T1000 (cell line): ENCODE measurements at regions not wholly inside any gene's neighbourhood (a gene's known extent, or its start where the extent isn't known, plus 50 kb on each side); places are given as distances from the start of the nearest gene placed in this dataset.

Experiments
- DNase-seq: peaks from one replicate; lab custom pipeline; 2025; ENCODE audit warnings: mixed read lengths; lab: John Stamatoyannopoulos, UW

DNA sequence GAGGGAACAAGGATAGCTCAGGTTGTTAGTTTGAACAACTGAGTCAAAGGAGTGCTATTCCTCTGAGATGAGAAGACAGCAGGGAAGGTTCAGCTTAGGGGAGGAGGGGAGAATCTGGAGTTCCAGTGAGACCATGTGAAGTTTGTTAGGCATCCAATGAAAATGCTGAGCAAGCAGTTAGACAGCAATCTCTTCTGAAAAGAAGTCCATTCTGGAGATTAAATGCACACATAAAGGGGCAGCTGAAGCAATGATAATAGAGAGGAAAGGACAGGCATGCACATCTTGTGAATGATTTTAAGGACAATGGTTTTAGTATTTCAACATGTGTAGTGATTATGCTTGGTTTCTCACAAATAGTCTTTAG lies 89.7 kb upstream of the GHITM start:
- no peak for DNase-seq

DNA sequence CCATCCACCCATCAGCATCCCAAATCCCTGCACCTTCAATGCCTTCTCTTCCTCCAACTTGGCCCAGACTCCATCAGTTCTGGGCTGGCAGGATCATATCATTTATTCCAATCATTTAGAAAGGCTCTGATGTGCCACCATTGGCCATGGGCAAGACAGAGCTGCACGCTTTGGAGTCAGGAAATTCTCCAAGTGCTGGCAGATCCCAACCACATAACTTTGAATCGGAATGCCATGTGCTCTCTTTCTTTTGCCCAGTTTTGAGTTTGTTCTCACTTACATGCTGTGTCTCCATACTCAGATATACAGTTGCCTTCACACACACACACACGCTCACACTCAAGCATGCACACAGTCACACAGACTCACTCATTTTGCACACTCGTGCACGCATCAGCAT lies 85.7 kb upstream of the GHITM start:
- DNase-seq, result no peak

DNA sequence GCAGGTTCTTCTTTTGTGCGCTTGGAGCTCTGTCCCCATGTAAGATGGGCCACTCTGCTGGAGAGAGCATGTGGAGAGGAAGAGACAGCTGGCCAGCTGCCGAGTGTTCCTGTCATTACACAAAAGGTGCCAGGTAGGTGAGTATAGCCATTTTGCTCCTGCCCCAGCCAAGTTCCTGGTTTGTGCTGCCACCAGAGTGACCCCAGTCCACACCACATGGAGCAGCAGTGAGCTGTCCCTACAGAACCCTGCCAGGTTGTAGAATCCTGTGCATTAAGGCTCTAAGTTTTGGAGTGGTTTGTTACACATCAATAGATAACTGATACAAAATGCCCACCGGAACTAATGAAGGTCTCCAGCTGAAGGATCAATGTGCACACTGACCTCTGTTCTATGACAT lies 84.6 kb upstream of the GHITM start:
- DNase-seq, result no peak

GRCh38 chr10:84059526-84059925 lies 79.8 kb upstream of the GHITM start:
- no peak for DNase-seq

DNA sequence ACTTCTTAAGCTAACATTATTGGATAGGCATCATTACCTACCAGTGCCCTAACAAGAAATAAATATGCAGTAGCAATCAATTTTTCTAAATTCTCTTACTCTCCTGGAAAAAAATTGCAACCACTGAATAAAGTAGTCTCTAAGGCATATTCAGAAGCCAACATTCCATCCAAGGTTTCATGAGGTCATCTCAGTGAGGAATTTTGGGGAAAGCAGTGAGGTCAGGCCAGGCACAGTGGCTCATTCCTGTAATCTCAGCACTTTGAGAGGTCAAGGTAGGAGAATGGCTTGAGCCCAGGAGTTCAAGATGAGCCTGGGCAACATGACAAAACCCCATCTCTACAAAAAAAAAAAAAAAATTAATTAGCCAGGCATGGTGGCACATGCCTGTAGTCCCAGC lies 75.9 kb upstream of the GHITM start:
- no peak for DNase-seq

- DNase-seq, result no peak
These were observed 73.3 kb upstream of the GHITM start for GRCh38 chr10:84065804-84066601.

GRCh38 chr10:84074521-84074920 lies 64.8 kb upstream of the GHITM start:
- no peak for DNase-seq

DNA sequence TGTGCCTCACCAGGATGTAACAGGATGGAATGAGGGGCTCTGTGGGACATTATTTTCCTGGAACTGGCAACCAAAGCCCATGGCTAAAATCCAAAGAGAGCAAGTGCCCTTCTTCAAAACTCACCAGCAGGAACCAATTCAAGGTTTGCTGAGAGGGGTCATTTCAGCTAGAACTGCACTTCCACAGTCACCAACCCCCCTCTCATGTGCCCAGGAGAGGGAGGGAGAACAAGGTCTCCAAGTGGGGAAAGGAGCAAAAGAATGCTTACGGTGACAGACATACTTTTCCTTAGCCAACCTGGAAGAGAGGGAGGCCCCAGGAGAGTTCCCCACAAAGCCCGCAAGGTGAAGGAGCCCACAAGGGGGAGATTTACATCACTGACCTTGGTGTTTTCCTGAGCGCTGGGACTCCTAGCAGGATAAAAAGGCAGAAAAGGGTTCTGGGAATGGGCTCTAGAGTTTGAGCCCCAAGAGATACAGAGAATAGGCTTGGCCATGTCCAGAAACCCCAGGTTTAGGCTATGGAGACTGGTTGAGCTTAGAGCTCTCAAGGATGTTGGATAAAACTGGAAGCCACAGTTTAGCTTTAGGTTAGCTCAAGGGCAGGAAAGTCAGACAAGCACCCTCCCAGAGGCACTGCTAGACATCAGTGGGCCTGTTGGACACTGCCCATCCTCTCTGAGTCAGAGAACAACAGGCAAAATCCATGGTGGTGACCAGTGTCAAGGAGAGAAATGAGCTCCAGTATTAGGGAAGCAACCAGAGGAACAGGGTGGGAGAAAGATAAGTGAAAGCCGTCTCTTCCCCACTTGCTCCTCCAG lies 63.9 kb upstream of the GHITM start:
- DNase-seq, result no peak

DNA sequence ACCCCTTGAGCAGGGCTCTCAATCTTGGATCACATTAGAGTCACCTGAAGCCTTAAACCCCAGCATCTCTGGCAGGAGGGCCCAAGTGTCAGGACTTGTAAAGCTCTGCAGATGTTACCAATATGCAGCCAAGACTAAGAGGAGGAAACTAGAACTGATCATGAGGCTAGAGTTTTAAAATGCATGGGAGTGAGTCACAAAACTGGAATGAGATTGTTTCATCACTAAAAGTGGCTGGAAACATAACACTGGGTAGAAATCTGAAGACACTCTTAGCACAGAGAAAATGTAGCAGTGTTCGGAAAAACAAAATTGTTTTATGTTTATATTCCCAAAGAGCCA lies 63.3 kb upstream of the GHITM start:
- DNase-seq, result no peak

GRCh38 chr10:84076540-84077195 lies 62.6 kb upstream of the GHITM start:
- DNase-seq, result no peak

DNA sequence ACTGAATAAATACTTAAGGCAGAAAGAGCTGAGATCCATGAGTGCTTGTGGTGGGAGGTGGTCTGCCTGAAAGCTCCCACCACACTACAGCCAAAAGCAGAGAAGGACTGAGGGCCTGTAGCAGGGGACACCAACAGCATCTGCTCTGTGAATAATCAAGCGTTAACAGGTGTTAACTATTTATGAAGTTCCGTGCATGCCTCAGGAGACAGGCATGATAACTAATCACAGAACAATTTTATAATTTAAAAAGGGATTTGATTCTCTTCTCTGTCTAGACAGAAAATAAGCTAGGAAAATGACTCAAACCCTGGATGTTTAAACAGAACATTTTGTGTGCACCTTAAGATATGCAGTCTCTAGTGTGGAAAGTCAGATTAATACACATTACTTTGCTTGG lies 61.5 kb upstream of the GHITM start:
- no peak for DNase-seq

- DNase-seq, result no peak
These were observed 60.5 kb upstream of the GHITM start for GRCh38 chr10:84078771-84079170.

- no peak for DNase-seq
These were observed 55.0 kb upstream of the GHITM start for GRCh38 chr10:84084342-84084741.

GRCh38 chr10:84087202-84087601 lies 52.1 kb upstream of the GHITM start:
- DNase-seq, result no peak

DNA sequence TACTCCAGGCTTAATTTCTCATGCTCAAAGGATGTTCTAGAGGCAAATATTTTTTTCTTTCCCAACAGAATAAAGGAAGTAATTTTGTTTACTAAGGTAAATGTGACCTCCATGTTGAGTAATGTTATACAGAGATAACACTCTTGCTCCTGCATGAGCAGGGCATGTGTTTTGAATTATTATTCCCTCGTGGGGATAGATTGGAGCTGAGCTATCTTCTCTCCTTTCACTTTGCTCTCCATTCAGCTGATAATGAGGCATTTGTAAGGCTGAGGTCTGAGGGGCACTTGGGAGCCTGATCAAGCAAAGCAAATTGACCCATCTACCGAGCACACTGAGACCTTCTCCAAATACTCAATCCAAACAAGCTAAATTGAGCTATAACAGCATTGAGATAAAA lies 50.7 kb upstream of the GHITM start:
- no peak for DNase-seq

DNA sequence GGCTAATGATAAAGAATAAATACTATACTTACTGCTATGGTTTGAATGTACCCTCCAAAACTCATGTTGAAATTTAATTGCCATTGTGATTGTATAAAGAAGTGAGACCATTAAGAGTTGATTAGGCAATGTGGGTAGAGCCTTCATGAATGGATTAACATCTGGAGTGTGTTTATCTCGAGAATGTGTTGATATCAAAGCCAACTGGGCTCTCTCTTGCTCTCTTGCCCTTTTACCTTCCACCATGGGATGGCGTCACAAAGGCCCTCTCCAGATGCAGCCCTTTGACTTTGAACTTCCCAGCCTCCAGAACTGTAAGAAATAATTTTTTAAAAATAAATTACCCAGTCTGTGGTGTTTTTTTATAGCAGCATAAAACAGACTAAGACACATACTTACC lies 50.1 kb upstream of the GHITM start:
- no peak for DNase-seq
